Endothelial cell of umbilical vein (primary cell): ENCODE measurements at regions not wholly inside any gene's neighbourhood (a gene's known extent, or its start where the extent isn't known, plus 50 kb on each side); places are given as distances from the start of the nearest gene placed in this dataset.

Experiments
- BruUV-seq: library from RNA; stranded (reverse); fragments of 400-500 nt; replicated peaks from 2 replicates; lab custom pipeline; 2021; lab: Mats Ljungman, UMichigan
- CTCF ChIA-PET: fragments of 300-600, 350-600 bp; sonication (Branson Sonifier 250); formaldehyde crosslinking; loops from one replicate; lab custom pipeline; 2021; ENCODE audit warnings: antibody characterized with exemption, inconsistent platforms; lab: Charles Lee
- POLR2A ChIA-PET: fragments of 300-600, 350-600 bp; sonication (Branson Sonifier 250); formaldehyde crosslinking; loops from one replicate; lab custom pipeline; 2021; ENCODE audit warnings: antibody characterized with exemption, inconsistent platforms; lab: Charles Lee
- DNase-seq: peaks from one replicate; pipeline ENCODE4 v3.0.0-alpha.2; 2011; ENCODE audit warnings: low read depth, low spot score
- FAIRE-seq: peaks from 2 replicates; lab custom pipeline; 2011; peaks lifted over from hg19 to GRCh38; lab: Jason Lieb, UNC
- H2AFZ ChIP-seq: 2 replicates; pipeline ENCODE4 v1.6.0; 2012; ENCODE audit warnings: low read depth, low read length, control low read depth, inconsistent platforms
- H3K27ac ChIP-seq: 2 replicates; pipeline ENCODE4 v1.5.1; 2011; ENCODE audit warnings: low read depth, mild to moderate bottlenecking, control low read depth, low read length, moderate library complexity; ENCODE audit not compliant: insufficient read depth
- H3K27me3 ChIP-seq, 2 experiments: 2 replicates each; pipeline versions ENCODE4 v1.6.0 to v1.6.1; 2011; ENCODE audit warnings: low read length in 2 of 2, mixed read lengths in 1 of 2; ENCODE audit not compliant: control insufficient read depth in 2 of 2, insufficient read depth in 2 of 2
- H3K36me3 ChIP-seq, 2 experiments: 2 replicates in 1 of 2; 3 replicates in 1 of 2; pipeline ENCODE4 v1.5.1; 2011; ENCODE audit warnings: low read length in 2 of 2, mild to moderate bottlenecking in 1 of 2, moderate library complexity in 1 of 2; ENCODE audit not compliant: control insufficient read depth in 2 of 2, insufficient read depth in 2 of 2; ENCODE audit errors: extremely low read depth in 1 of 2
- H3K4me1 ChIP-seq: 3 replicates; pipeline ENCODE4 v1.5.1; 2011; ENCODE audit warnings: mild to moderate bottlenecking, low read length; ENCODE audit not compliant: control insufficient read depth, insufficient read depth; ENCODE audit errors: extremely low read depth
- H3K4me2 ChIP-seq: 2 replicates; pipeline ENCODE4 v1.6.1; 2011; ENCODE audit warnings: low read length, control low read depth, mixed read lengths; ENCODE audit not compliant: insufficient read depth
- H3K4me3 ChIP-seq, 3 experiments: fragments of 200-600 bp in 1 of 3; sonication (generic), shearing (Covaris generic) in 1 of 3; replicated peaks in 1 of 3; 2 replicates each; pipeline ENCODE4 v1.5.1; 2011 to 2016; ENCODE audit warnings: control low read depth in 3 of 3, low read length in 3 of 3, mild to moderate bottlenecking in 2 of 3, inconsistent platforms in 1 of 3, low read depth in 1 of 3, moderate library complexity in 1 of 3; ENCODE audit not compliant: insufficient read depth in 1 of 3
- H3K79me2 ChIP-seq: 2 replicates; pipeline ENCODE4 v1.6.0; 2012; ENCODE audit warnings: low read length, inconsistent platforms; ENCODE audit not compliant: control insufficient read depth, insufficient read depth
- H3K9ac ChIP-seq: replicated peaks from 2 replicates; pipeline ENCODE3; 2011; ENCODE audit warnings: low read length, control low read depth; ENCODE audit not compliant: insufficient read depth; ENCODE audit errors: extremely low read depth
- H3K9me1 ChIP-seq: replicated peaks from 3 replicates; pipeline ENCODE4 v1.6.0; 2011; ENCODE audit warnings: mild to moderate bottlenecking, low read length; ENCODE audit not compliant: control insufficient read depth, insufficient read depth; ENCODE audit errors: extremely low read depth
- H3K9me3 ChIP-seq: replicated peaks from 2 replicates; pipeline ENCODE4 v1.5.1; 2012; ENCODE audit warnings: low read length, inconsistent platforms; ENCODE audit not compliant: control insufficient read depth, insufficient read depth
- H4K20me1 ChIP-seq: replicated peaks from 2 replicates; pipeline ENCODE3; 2011; ENCODE audit warnings: mild to moderate bottlenecking, low read length; ENCODE audit not compliant: control insufficient read depth, insufficient read depth; ENCODE audit errors: extremely low read depth
- CTCF ChIP-seq, 2 donors: IDR thresholded peaks; 1 replicate in 1 of 2; 2 replicates in 1 of 2; pipeline ENCODE4 v1.5.1; 2011; ENCODE audit warnings: low read length in 2 of 2, mild to moderate bottlenecking in 2 of 2, moderate library complexity in 2 of 2, control low read depth in 1 of 2, inconsistent platforms in 1 of 2, low read depth in 1 of 2; ENCODE audit not compliant: insufficient read depth in 1 of 2; ENCODE audit errors: extremely low read depth in 1 of 2
- EZH2 ChIP-seq: IDR thresholded peaks from 2 replicates; pipeline ENCODE4 v1.6.1; 2012; ENCODE audit warnings: borderline replicate concordance, low read depth, mild to moderate bottlenecking, moderate library complexity, low read length, inconsistent platforms; ENCODE audit not compliant: severe bottlenecking
- FOS ChIP-seq: IDR thresholded peaks from 2 replicates; pipeline ENCODE4 v1.6.1; 2011; ENCODE audit warnings: mild to moderate bottlenecking, low read length, moderate library complexity, borderline replicate concordance; ENCODE audit not compliant: insufficient read depth
- GATA2 ChIP-seq: IDR thresholded peaks from 2 replicates; pipeline ENCODE4 v1.7.0; 2011; ENCODE audit warnings: low read depth, mild to moderate bottlenecking, moderate library complexity, mixed read lengths, low read length; ENCODE audit not compliant: insufficient read length, insufficient read depth
- JUN ChIP-seq: IDR thresholded peaks from 2 replicates; pipeline ENCODE4 v1.6.1; 2011; ENCODE audit warnings: borderline replicate concordance, low read depth; ENCODE audit not compliant: insufficient read length, insufficient read depth
- MYC ChIP-seq: IDR thresholded peaks from one replicate; pipeline ENCODE4 v1.6.1; 2011; ENCODE audit warnings: mild to moderate bottlenecking, low read depth, low read length
- POLR2A ChIP-seq: IDR thresholded peaks from 2 replicates; pipeline ENCODE4 v1.6.1; 2012; ENCODE audit warnings: low read depth, mild to moderate bottlenecking, control low read depth, low read length
- dilution Hi-C: fragments of 300-500 bp; cut with MboI; formaldehyde crosslinking; loops from one replicate; pipeline ENCODE4 v1.15.0; 2019; ENCODE audit warnings: low sequenced_read_pairs; ENCODE audit not compliant: extremely low pct_ligation_motif_present
- intact Hi-C: fragments of 100-400 bp; cut with micrococcal nuclease; formaldehyde crosslinking; loops from one replicate; pipeline ENCODE4 v1.10.0; 2022
- TF ChIP-seq, protein P1 (sequence below): IDR thresholded peaks from 2 replicates; pipeline ENCODE4 v1.6.1; 2011; ENCODE audit not compliant: insufficient read depth, insufficient read length

- dilution Hi-C loops = no loop called here
- H3K27me3 ChIP-seq = no peaks in the 10 kb centered on the region
- H3K36me3 ChIP-seq = no peaks in the 10 kb centered on the region
- BruUV-seq = no TSS peak
- H3K9me1 ChIP-seq = no peaks in the 10 kb centered on the region
- intact Hi-C loops = no loop called here
- no peaks in the 10 kb centered on the region for H3K79me2 ChIP-seq
- no peak overlapping the region for H3K4me2 ChIP-seq
- ChIA-PET CTCF (no interaction called here), POLR2A (no interaction called here)
- H3K4me1 ChIP-seq = no peaks in the 10 kb centered on the region
- no peak for FAIRE-seq
- no peak overlapping the region for H3K27ac ChIP-seq
- no peak for DNase-seq
- no peaks in the 10 kb centered on the region for H4K20me1 ChIP-seq
- no peak for TF ChIP-seq FOS
- no peak for TF ChIP-seq EZH2
- no peak for TF ChIP-seq MYC
- no peak for TF ChIP-seq POLR2A
- no peak for TF ChIP-seq JUN
- TF ChIP-seq GATA2 = no peak
- TF ChIP-seq, protein P1, sequence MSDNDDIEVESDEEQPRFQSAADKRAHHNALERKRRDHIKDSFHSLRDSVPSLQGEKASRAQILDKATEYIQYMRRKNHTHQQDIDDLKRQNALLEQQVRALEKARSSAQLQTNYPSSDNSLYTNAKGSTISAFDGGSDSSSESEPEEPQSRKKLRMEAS = no peak
- no peak for TF ChIP-seq CTCF (IDR thresholded peaks at IDR 0.05; ENCODE audit: extremely low read depth in 1 of 2, insufficient read depth in 1 of 2, low read depth in 1 of 2, low read length in 2 of 2)
- H3K9me3 ChIP-seq = peaks cover 1% of the 10 kb centered on the region
- no peak overlapping the region for H3K9ac ChIP-seq
- no peak overlapping the region for H3K4me3 ChIP-seq
- H2AFZ ChIP-seq = no peak overlapping the region
These were observed 164.5 kb upstream of the MOCS1 start for GRCh38 chr6:40098774-40099173.
